GM18870 (cell line): ENCODE measurements at regions not wholly inside any gene's neighbourhood (a gene's known extent, or its start where the extent isn't known, plus 50 kb on each side); places are given as distances from the start of the nearest gene placed in this dataset.
"Not testable (repeated sequence)": the region's sequence is repeated elsewhere in the genome, so short reads cannot be mapped to it uniquely, and the experiment has no call there.

Experiments
- ATAC-seq: cut with Tn5 transposase; IDR thresholded peaks from one replicate; pipeline ENCODE4 v1.9.1; 2021; ENCODE audit warnings: moderate library complexity; ENCODE audit not compliant: unreplicated experiment

- ATAC-seq = no peak
Observed at GRCh38 chr7:136134503-136134902, 157.3 kb upstream of the MTPN start.

- ATAC-seq = no peak
Observed at GRCh38 chr7:136133551-136133950, 156.4 kb upstream of the MTPN start.

DNA sequence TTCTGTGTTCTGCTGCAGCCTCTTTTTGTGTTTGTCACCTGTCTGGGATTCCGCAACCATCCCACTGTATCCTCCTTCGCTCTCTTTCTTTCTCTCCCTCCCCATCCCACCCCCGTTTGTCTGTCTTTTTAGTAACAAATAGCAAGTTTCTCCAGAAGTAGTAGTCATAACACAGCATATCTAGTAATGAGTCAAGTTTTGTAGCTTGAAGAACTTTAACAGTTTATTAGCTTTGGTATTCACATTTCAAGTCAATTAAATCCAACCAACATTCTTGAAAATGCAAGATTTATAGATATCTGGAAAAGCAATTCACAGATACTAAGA is 154.1 kb upstream of the MTPN start:
- ATAC-seq = no peak

GRCh38 chr7:136130511-136131303 is 153.5 kb upstream of the MTPN start:
- ATAC-seq = no peak

DNA sequence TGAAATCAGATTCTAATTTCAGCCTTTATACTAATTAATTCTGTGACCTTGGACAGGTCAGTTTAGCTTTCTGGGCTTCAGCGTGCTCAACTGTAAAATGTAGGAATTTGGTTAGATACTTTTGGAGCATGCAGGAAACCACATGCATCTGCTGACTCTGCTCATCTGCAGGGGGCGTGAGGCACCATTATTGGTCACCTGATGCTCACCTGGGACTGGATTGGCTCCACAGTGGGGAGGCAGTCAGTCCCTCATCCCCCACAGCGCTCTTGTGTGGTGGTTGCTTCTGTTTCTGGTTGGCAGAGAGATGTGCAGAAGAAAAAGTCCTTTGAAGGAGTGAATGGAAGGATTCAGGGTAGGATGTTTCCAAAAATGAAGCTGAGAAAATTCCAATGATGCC is 150.9 kb upstream of the MTPN start:
- no peak for ATAC-seq

- ATAC-seq = no peak
Observed at GRCh38 chr7:136123352-136123751, 146.2 kb upstream of the MTPN start.

GRCh38 chr7:136122026-136122425 is 144.9 kb upstream of the MTPN start:
- no peak for ATAC-seq

DNA sequence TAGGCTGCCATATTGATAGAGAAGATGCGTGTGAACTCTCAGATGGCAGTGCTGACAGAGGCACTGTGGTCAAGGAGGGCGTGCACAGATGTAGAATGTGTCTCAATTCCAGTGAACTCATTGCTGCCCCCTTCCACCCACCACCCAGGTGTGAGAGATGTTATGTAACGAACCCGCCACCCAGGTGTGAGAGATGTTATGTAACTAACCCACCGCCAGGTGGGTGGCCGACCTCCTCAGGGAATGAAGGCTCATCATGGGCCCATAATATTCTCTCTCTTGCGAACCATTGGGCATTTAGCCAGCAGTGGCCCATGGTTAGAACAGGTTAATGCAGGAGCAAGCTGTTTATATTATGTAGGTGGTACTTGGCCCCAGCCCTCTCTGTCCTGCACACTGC is 140.4 kb upstream of the MTPN start:
- no peak for ATAC-seq

- ATAC-seq = no peak
Observed at GRCh38 chr7:136116186-136116585, 139.0 kb upstream of the MTPN start.

- ATAC-seq = peak; percentile 99
Observed at GRCh38 chr7:136114966-136115762, 138.0 kb upstream of the MTPN start.

- not testable (repeated sequence) for ATAC-seq
Observed at GRCh38 chr7:136114467-136114866, 137.3 kb upstream of the MTPN start.

GRCh38 chr7:136109037-136109436 is 131.9 kb upstream of the MTPN start:
- not testable (repeated sequence) for ATAC-seq

DNA sequence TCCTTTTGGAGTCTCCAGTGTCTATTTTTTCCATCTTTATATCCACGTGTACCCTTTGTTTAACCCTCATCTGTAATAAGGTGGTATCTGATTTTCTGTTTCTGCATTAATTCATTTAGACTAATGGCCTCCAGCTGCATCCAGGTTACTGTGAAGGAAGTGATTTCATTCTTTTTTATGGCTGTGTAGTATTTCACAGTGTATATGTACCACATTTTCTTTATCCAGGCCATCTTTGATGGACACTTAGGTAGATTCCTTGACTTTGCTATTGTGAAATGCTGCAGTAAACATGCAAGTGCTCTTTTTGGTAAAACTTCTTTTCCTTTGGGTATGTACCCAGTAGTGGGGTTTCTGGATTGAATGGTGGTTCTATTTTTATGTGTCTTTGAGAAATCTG is 128.0 kb upstream of the MTPN start:
- ATAC-seq = no peak

GRCh38 chr7:136104269-136104603 is 127.1 kb upstream of the MTPN start:
- no peak for ATAC-seq

GRCh38 chr7:136103545-136104268 is 126.5 kb upstream of the MTPN start:
- no peak for ATAC-seq

DNA sequence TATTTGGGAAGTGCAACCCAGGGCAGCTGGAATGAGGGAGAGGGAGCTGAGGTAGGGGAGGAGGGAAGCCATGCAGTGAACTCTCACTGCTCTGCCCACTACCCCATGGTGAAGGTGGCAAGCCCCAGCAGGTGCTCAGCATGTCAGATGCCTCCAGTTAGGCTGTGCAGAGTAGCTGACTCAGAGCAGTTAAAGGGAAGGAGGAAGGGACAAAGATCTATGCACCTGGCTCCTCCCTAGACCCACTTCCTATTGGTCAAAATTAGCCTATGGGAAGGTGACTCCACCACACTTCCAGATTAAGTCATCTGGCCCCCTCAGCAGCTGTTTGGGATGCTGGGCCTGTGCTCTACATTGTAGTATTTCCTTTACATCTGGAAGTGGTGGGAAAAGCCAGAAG is 125.7 kb upstream of the MTPN start:
- ATAC-seq = no peak

- not testable (repeated sequence) for ATAC-seq
Observed at GRCh38 chr7:136092714-136093113, 115.6 kb upstream of the MTPN start.

DNA sequence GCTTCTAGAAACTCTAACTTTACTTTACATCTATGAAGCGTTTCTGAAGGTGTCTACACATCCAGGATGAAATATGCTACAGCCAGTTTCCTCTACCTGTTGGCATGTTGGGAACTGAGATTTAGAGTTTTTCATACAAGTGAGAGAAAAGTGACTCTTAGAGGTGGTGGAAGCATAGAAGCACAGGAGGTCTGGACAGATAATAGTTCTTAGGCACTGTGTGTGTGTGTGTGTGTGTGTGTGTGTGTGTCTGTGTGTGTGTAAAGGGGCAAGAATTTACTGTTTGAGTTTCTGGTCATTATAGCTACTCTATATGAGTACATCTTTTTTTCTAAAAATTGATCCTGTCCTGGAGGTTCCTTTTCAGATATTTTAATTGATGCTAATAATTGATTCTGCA is 110.7 kb upstream of the MTPN start:
- ATAC-seq = no peak

DNA sequence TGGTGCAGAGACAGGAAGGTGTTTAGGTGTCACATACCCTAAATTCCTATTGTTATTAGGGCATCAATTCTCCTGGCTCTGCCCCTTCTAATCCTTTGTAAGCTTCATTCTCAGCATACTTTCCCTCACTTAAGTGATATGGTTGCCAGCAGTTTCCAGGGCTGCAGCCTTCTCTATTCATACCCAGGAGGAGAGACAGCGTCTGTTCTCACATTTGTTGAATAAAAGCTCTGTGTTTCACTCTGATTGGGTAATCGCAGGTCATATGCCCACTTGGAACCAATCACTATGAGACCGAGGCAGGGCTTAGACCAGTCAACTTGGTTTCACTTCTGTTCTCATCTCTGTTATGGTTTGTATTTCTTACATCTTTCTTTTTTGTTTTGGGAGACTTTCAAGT is 109.6 kb upstream of the MTPN start:
- peak; percentile 96 for ATAC-seq

DNA sequence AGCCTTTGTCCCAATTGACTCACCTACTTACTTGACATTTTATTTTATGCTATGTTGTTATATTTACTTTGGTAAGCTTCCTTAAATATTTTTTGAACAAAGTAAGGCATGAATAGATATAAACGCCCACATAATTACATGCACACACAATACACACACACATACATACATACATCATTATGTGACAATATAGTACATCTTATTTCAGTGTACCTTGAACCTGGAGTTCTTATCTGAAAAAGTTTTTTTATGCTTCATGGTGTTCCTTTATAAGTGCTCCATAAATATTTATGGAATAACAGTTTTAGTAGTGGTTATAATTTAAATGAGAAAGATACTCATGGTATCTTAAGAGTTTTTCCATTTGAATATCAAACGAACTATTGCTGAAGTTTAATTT is 102.8 kb upstream of the MTPN start:
- no peak for ATAC-seq

DNA sequence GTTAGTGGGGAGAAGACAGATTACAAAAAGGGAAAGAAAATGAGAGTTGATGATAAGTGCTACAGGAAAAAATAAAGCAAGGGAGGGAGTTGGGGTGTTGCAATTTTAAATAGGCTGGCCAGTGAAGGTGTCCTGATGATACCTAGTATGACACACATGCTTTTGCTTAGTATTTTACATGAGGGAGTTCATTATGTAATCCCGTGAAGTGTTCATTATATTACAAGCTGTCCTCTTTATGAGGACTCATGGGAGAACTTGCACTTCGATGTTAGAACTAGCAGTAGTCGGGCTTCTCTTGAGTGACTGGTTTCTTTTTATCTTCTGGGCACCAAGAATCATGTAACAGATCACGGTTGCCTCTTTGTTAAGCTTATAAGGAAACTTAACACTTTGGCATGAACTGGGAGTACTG is 102.3 kb upstream of the MTPN start:
- no peak for ATAC-seq

GRCh38 chr7:136079066-136079465 is 101.9 kb upstream of the MTPN start:
- no peak for ATAC-seq
